H1 (cell line): ENCODE measurements at regions not wholly inside any gene's neighbourhood (a gene's known extent, or its start where the extent isn't known, plus 50 kb on each side); places are given as distances from the start of the nearest gene placed in this dataset.

Experiments used
- CTCF ChIA-PET: fragments of 300-600 bp; sonication (Branson Sonifier 250); formaldehyde crosslinking; loops from one replicate; lab custom pipeline; 2021; ENCODE audit not compliant: partially characterized antibody; lab: Charles Lee
- POLR2A ChIA-PET: fragments of 300-600 bp; sonication (Branson Sonifier 250); formaldehyde crosslinking; loops from one replicate; lab custom pipeline; 2021; ENCODE audit warnings: inconsistent platforms; ENCODE audit not compliant: partially characterized antibody; lab: Charles Lee
- DNase-seq, 2 experiments: peaks; one replicate each; pipeline versions ENCODE4 v3.0.0 to v3.0.0-alpha.2; 2010 to 2022; ENCODE audit warnings: low spot score in 2 of 2, low read depth in 1 of 2, mixed read lengths in 1 of 2
- FAIRE-seq: peaks from 2 replicates; lab custom pipeline; 2011; peaks lifted over from hg19 to GRCh38; lab: Jason Lieb, UNC
- H2AFZ ChIP-seq: 2 replicates; pipeline ENCODE4 v1.8.1; 2012; ENCODE audit warnings: low read length, inconsistent platforms
- H2AK5ac ChIP-seq: 2 replicates; pipeline ENCODE4 v1.6.1; 2013; ENCODE audit warnings: low read depth, low read length
- H2BK120ac ChIP-seq: replicated peaks from 2 replicates; pipeline ENCODE3; 2013; ENCODE audit warnings: low read depth, low read length, inconsistent platforms
- H2BK12ac ChIP-seq: 2 replicates; pipeline ENCODE4 v1.6.1; 2013; ENCODE audit warnings: low read depth, low read length
- H2BK15ac ChIP-seq: 2 replicates; pipeline ENCODE4 v1.6.1; 2013; ENCODE audit warnings: low read length
- H2BK20ac ChIP-seq: 2 replicates; pipeline ENCODE4 v1.6.1; 2013; ENCODE audit warnings: low read length
- H2BK5ac ChIP-seq: 2 replicates; pipeline ENCODE4 v1.6.1; 2013; ENCODE audit warnings: low read depth, low read length
- H3K14ac ChIP-seq: 2 replicates; pipeline ENCODE4 v1.6.1; 2013; ENCODE audit warnings: inconsistent platforms; ENCODE audit not compliant: insufficient read length
- H3K18ac ChIP-seq: 2 replicates; pipeline ENCODE4 v1.6.1; 2013; ENCODE audit warnings: low read length; ENCODE audit errors: extremely low read depth
- H3K23ac ChIP-seq: 2 replicates; pipeline ENCODE4 v1.6.1; 2013; ENCODE audit warnings: inconsistent platforms; ENCODE audit not compliant: insufficient read length
- H3K23me2 ChIP-seq: 2 replicates; pipeline ENCODE4 v1.6.1; 2013; ENCODE audit warnings: low read depth, low read length
- H3K27ac ChIP-seq: 2 replicates; pipeline ENCODE4 v1.6.1; 2011; ENCODE audit warnings: low read depth, low read length, inconsistent platforms
- H3K27me3 ChIP-seq, 4 experiments: replicated peaks in 1 of 4; 1 replicate in 1 of 4; 2 replicates in 3 of 4; pipeline versions ENCODE4 v1.6.1 to v1.8.1; 2011 to 2013; ENCODE audit warnings: low read length in 3 of 4, mild to moderate bottlenecking in 3 of 4, inconsistent platforms in 2 of 4, mixed read lengths in 2 of 4, moderate library complexity in 1 of 4; ENCODE audit not compliant: control insufficient read depth in 3 of 4, insufficient read depth in 3 of 4; ENCODE audit errors: extremely low read depth in 1 of 4
- H3K36me3 ChIP-seq, 4 experiments: 2 replicates each; pipeline versions ENCODE4 v1.6.1 to v1.8.1; 2011 to 2013; ENCODE audit warnings: mild to moderate bottlenecking in 4 of 4, low read length in 3 of 4, moderate library complexity in 2 of 4, control low read depth in 1 of 4, inconsistent platforms in 1 of 4; ENCODE audit not compliant: insufficient read depth in 4 of 4, control insufficient read depth in 2 of 4
- H3K4ac ChIP-seq: replicated peaks from 2 replicates; pipeline ENCODE3; 2013; ENCODE audit warnings: low read length, low read depth, mixed read lengths, inconsistent platforms; ENCODE audit not compliant: insufficient read length
- H3K4me1 ChIP-seq, 4 experiments: replicated peaks in 1 of 4; 1 replicate in 1 of 4; 2 replicates in 3 of 4; pipeline versions ENCODE4 v1.6.1 to v1.8.1; 2011 to 2013; ENCODE audit warnings: low read length in 3 of 4, inconsistent platforms in 2 of 4, mixed read lengths in 1 of 4; ENCODE audit not compliant: insufficient read depth in 4 of 4, control insufficient read depth in 3 of 4
- H3K4me2 ChIP-seq, 2 experiments: 2 replicates each; pipeline versions ENCODE4 v1.6.1 to v1.8.1; 2011 to 2013; ENCODE audit warnings: low read depth in 2 of 2, low read length in 2 of 2, control low read depth in 1 of 2, inconsistent platforms in 1 of 2, mild to moderate bottlenecking in 1 of 2; ENCODE audit not compliant: insufficient read depth in 1 of 2
- H3K4me3 ChIP-seq, 4 experiments: fragments of 200-600, 300-600 bp in 1 of 4; sonication (generic), shearing (Covaris generic), sonication (Bioruptor Twin) in 1 of 4; 2 replicates each; pipeline versions ENCODE4 v1.5.1 to v1.8.1; 2011 to 2016; ENCODE audit warnings: low read length in 4 of 4, low read depth in 3 of 4, control low read depth in 2 of 4, inconsistent platforms in 2 of 4, mild to moderate bottlenecking in 2 of 4, mixed read lengths in 1 of 4, moderate library complexity in 1 of 4; ENCODE audit not compliant: insufficient read depth in 2 of 4; ENCODE audit errors: extremely low read depth in 1 of 4
- H3K56ac ChIP-seq: replicated peaks from 2 replicates; pipeline ENCODE3; 2013; ENCODE audit warnings: low read depth, mild to moderate bottlenecking, mixed read lengths, low read length, inconsistent platforms; ENCODE audit not compliant: insufficient read length
- H3K79me1 ChIP-seq: 2 replicates; pipeline ENCODE4 v1.6.1; 2013; ENCODE audit warnings: low read depth, low read length, control low read depth
- H3K79me2 ChIP-seq, 2 experiments: 2 replicates each; pipeline versions ENCODE4 v1.6.1 to v1.8.1; 2012 to 2013; ENCODE audit warnings: low read length in 2 of 2, mild to moderate bottlenecking in 2 of 2, inconsistent platforms in 1 of 2; ENCODE audit not compliant: insufficient read depth in 2 of 2, control insufficient read depth in 1 of 2
- H3K9ac ChIP-seq, 4 experiments: replicated peaks in 1 of 4; 1 replicate in 1 of 4; 2 replicates in 3 of 4; pipeline versions ENCODE4 v1.6.1 to v1.8.1; 2011 to 2013; ENCODE audit warnings: low read depth in 3 of 4, low read length in 3 of 4, control low read depth in 2 of 4, mild to moderate bottlenecking in 2 of 4, moderate library complexity in 2 of 4, inconsistent platforms in 1 of 4; ENCODE audit errors: extremely low read depth in 1 of 4
- H3K9me3 ChIP-seq, 2 experiments: 2 replicates each; pipeline versions ENCODE4 v1.6.1 to v1.8.1; 2012 to 2013; ENCODE audit warnings: mild to moderate bottlenecking in 2 of 2, moderate library complexity in 2 of 2, control low read depth in 1 of 2, inconsistent platforms in 1 of 2, low read depth in 1 of 2, low read length in 1 of 2, mixed read lengths in 1 of 2; ENCODE audit not compliant: insufficient read depth in 2 of 2
- H4K20me1 ChIP-seq, 2 experiments: replicated peaks in 1 of 2; 2 replicates each; pipeline versions ENCODE3 to v1.8.1; 2011 to 2013; ENCODE audit warnings: inconsistent platforms in 2 of 2, low read length in 2 of 2, mild to moderate bottlenecking in 1 of 2; ENCODE audit not compliant: insufficient read depth in 2 of 2, control insufficient read depth in 1 of 2
- H4K5ac ChIP-seq: 2 replicates; pipeline ENCODE4 v1.6.1; 2013; ENCODE audit warnings: low read length, low read depth, mixed read lengths, inconsistent platforms; ENCODE audit not compliant: insufficient read length
- H4K8ac ChIP-seq: 2 replicates; pipeline ENCODE4 v1.8.0; 2013; ENCODE audit warnings: mild to moderate bottlenecking, moderate library complexity, low read length, inconsistent platforms; ENCODE audit not compliant: insufficient read depth; ENCODE audit errors: extremely low read depth
- H4K91ac ChIP-seq: replicated peaks from 2 replicates; pipeline ENCODE3; 2013; ENCODE audit warnings: low read length, mixed read lengths, inconsistent platforms; ENCODE audit not compliant: insufficient read length
- BACH1 ChIP-seq: IDR thresholded peaks from 2 replicates; pipeline ENCODE4 v1.6.1; 2012; ENCODE audit warnings: low read length, improper control_type of control experiment
- BRCA1 ChIP-seq: IDR thresholded peaks from 2 replicates; pipeline ENCODE4 v1.6.1; 2012; ENCODE audit warnings: low read depth, low read length, improper control_type of control experiment
- CBX8 ChIP-seq: fragments of 300-800, 300-1000 bp; sonication (generic); IDR thresholded peaks from 2 replicates; pipeline ENCODE4 v1.7.1; 2016; ENCODE audit warnings: low read depth, low read length, borderline replicate concordance
- CHD2 ChIP-seq: IDR thresholded peaks from 2 replicates; pipeline ENCODE4 v1.6.1; 2012; ENCODE audit warnings: low read length, improper control_type of control experiment
- FOSL1 ChIP-seq: IDR thresholded peaks from 2 replicates; pipeline ENCODE4 v1.6.1; 2011; ENCODE audit warnings: mild to moderate bottlenecking, low read depth, low read length, moderate library complexity; ENCODE audit not compliant: insufficient read depth
- GABPA ChIP-seq: IDR thresholded peaks from 2 replicates; pipeline ENCODE4 v1.6.1; 2011; ENCODE audit warnings: mild to moderate bottlenecking, low read length, moderate library complexity, borderline replicate concordance; ENCODE audit not compliant: insufficient read depth
- KDM5A ChIP-seq: fragments of 200-600 bp; IDR thresholded peaks from 2 replicates; pipeline ENCODE4 v1.7.1; 2012; ENCODE audit warnings: mild to moderate bottlenecking, low read length, inconsistent platforms, mixed read lengths
- RFX5 ChIP-seq: IDR thresholded peaks from 2 replicates; pipeline ENCODE4 v1.6.1; 2011; ENCODE audit warnings: low read depth, low read length, improper control_type of control experiment, borderline replicate concordance
- SP1 ChIP-seq: IDR thresholded peaks from 2 replicates; pipeline ENCODE4 v1.6.1; 2011; ENCODE audit warnings: low read depth, low read length
- YY1 ChIP-seq: IDR thresholded peaks from 2 replicates; pipeline ENCODE4 v1.6.1; 2011; ENCODE audit warnings: low read depth, mild to moderate bottlenecking, low read length
- WGBS, 2 experiments: shearing (Covaris generic) in 1 of 2; methylation state at CpG; one replicate each; pipeline versions ENCODE4 v1.1.6 to v1.1.7; 2013 to 2015; ENCODE audit warnings: low lambda C conversion rate in 2 of 2, mixed read lengths in 2 of 2, inconsistent platforms in 1 of 2, low coverage in 1 of 2, missing lambda C conversion rate in 1 of 2; ENCODE audit not compliant: insufficient replicate concordance in 2 of 2, insufficient coverage in 1 of 2, insufficient read length in 1 of 2; ENCODE audit errors: extremely low coverage in 1 of 2, missing lambda C conversion rate in 1 of 2; 5-methylcytosine and 5-hydroxymethylcytosine counted together

DNA sequence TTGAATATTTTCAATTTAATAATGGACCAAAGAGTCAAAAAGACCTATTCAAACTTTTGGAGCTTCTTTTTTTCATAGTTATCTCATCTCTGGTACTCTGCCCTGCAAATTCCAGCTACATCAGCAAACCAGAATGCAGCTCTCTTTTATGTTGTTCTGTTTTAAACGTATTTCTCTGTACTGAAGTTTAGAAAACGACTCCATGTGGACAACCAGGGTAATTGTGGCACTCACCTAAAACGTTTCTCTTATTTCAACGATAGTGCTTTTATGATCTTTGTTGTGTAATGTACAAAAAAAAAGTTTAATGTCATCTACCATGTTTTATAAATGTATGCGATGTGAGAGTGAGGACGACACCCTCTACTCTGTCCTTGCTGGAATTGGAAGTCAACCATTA lies 1472.3 kb upstream of the GBE1 start:
- CTCF ChIA-PET: interaction anchor here (0.6 to 0.9 kb wide), 2 partner anchors 16 to 1086 kb away, joined by 3 read pairs; no protein-coding TSS in a partner anchor
- no peak overlapping the region for H4K5ac ChIP-seq

More for the DNA sequence above, 1472.3 kb upstream of the GBE1 start:
- Histone ChIP-seq H3K14ac (no peak overlapping the region), H3K4ac (no peak overlapping the region), H3K36me3 (no peaks in the 10 kb centered on the region), H3K9ac (no peak overlapping the region), H4K20me1 (no peaks in the 10 kb centered on the region), H2BK12ac (no peak overlapping the region), H3K23me2 (no peaks in the 10 kb centered on the region), H2BK20ac (no peak overlapping the region), H2AFZ (no peak overlapping the region), H3K27me3 (no peaks in the 10 kb centered on the region), H2AK5ac (no peak overlapping the region), H3K9me3 (no peaks in the 10 kb centered on the region), H2BK15ac (no peak overlapping the region), H3K4me3 (no peak overlapping the region), H3K18ac (no peak overlapping the region), H2BK120ac (no peak overlapping the region), H2BK5ac (no peak overlapping the region), H3K27ac (no peak overlapping the region), H4K8ac (no peak overlapping the region), H4K91ac (no peak overlapping the region), H3K79me1 (no peaks in the 10 kb centered on the region), H3K79me2 (no peaks in the 10 kb centered on the region), H3K4me1 (no peaks in the 10 kb centered on the region), H3K23ac (no peak overlapping the region), H3K56ac (no peak overlapping the region), H3K4me2 (no peak overlapping the region)
- DNase-seq: no peak
- 93% methylated on average over 6 of the region's 6 CpGs; no CpG with 5 or more reads in 1 of the 2 experiments for WGBS, 2 experiments
- POLR2A ChIA-PET: interaction anchor here (0.6 kb wide), 1 partner anchor 204 kb away, joined by 3 read pairs; no protein-coding TSS in a partner anchor
- TF ChIP-seq CBX8 (no peak), GABPA (no peak), CHD2 (no peak), YY1 (no peak), FOSL1 (no peak), BRCA1 (no peak), RFX5 (no peak), SP1 (no peak), KDM5A (no peak), BACH1 (no peak)
- no peak for FAIRE-seq
